ENCODE measurements at regions not wholly inside any gene's neighbourhood (a gene's known extent, or its start where the extent isn't known, plus 50 kb on each side); places are given as distances from the start of the nearest gene placed in this dataset.

GRCh38 chr10:129307141-129307540, 159.9 kb upstream of the MGMT start:
- DNase-seq (ENCODE audit: low spot score) (peak; percentile 6), ATAC-seq (no peak), FAIRE-seq (no peak)
- H3K9me3 ChIP-seq (ENCODE audit: low read length) = peaks cover 1% of the 10 kb centered on the region; the same call in 1 of the 2 replicates
- H3K27me3 ChIP-seq (ENCODE audit: control insufficient read depth in 1 of 2, insufficient read depth in 2 of 2, low read length in 2 of 2) = peaks cover 0 to 8% of the 10 kb centered on the region in 2 experiments; a peak in 1 of 5 replicates
- H2AFZ ChIP-seq (ENCODE audit: low read length) = no peak overlapping the region
- no peak overlapping the region for H3K4me3 ChIP-seq (replicated peaks in 1 of 3; ENCODE audit: insufficient read depth in 1 of 3, low read depth in 2 of 3, low read length in 3 of 3)
- ChIA-PET POLR2A (no interaction called here), CTCF (ENCODE audit: low intra/inter-chr PET ratio, low total read pairs) (no interaction called here)
- H4K20me1 ChIP-seq (ENCODE audit: insufficient read depth, low read length) = no peaks in the 10 kb centered on the region
- H3K36me3 ChIP-seq (replicated peaks in 1 of 2; ENCODE audit: control insufficient read depth in 1 of 2, insufficient read depth in 2 of 2, low read length in 2 of 2) = no peaks in the 10 kb centered on the region
- in situ Hi-C loops (cut with HindIII; ENCODE audit: extremely low pct_ligation_motif_present, low pct_unique_long_range_greater_than_20kb) (no loop called here), intact Hi-C loops (cut with micrococcal nuclease; ENCODE audit: unreplicated experiment) (no loop called here)
- H3K4me2 ChIP-seq (ENCODE audit: low read depth, low read length) = no peak overlapping the region
- WGBS (ENCODE audit: low lambda C conversion rate) = 21% methylated on average over 8 of the region's 8 CpGs
- BruUV-seq (replicated peaks) = no TSS peak
- no peak overlapping the region for H3K27ac ChIP-seq (ENCODE audit: extremely low read length, insufficient read depth, low read length)
- no peaks in the 10 kb centered on the region for H3K79me2 ChIP-seq (ENCODE audit: insufficient read depth, low read length)
- H3K9ac ChIP-seq (ENCODE audit: insufficient read depth, low read depth, low read length) = no peak overlapping the region
- H3K4me1 ChIP-seq (ENCODE audit: insufficient read depth, low read length) = no peaks in the 10 kb centered on the region
- TF ChIP-seq ETS1 (CRISPR knock-in tag; IDR thresholded peaks at IDR 0.05) = no peak
- TF ChIP-seq ZBTB49 (CRISPR knock-in tag; IDR thresholded peaks at IDR 0.05; ENCODE audit: borderline replicate concordance) = no peak
- TF ChIP-seq HMGXB3 (CRISPR knock-in tag; IDR thresholded peaks at IDR 0.05; ENCODE audit: borderline replicate concordance) = no peak
- no peak for TF ChIP-seq ZKSCAN5 (CRISPR knock-in tag; IDR thresholded peaks at IDR 0.05)
- TF ChIP-seq AFF4 (CRISPR knock-in tag; IDR thresholded peaks at IDR 0.05) = no peak
- no peak for TF ChIP-seq ZZZ3 (CRISPR knock-in tag; IDR thresholded peaks at IDR 0.05; ENCODE audit: borderline replicate concordance)
- TF ChIP-seq ESRRA (CRISPR knock-in tag; IDR thresholded peaks at IDR 0.05; ENCODE audit: low read depth) = no peak
- no peak for TF ChIP-seq ZNF691 (CRISPR knock-in tag; IDR thresholded peaks at IDR 0.05; ENCODE audit: borderline replicate concordance, low read depth)

All from HepG2 (cell line).